ENCODE measurements at regions not wholly inside any gene's neighbourhood (a gene's known extent, or its start where the extent isn't known, plus 50 kb on each side); places are given as distances from the start of the nearest gene placed in this dataset.
"Not testable (repeated sequence)": the region's sequence is repeated elsewhere in the genome, so short reads cannot be mapped to it uniquely, and the experiment has no call there.

- no peak for DNase-seq
- no peaks in the 10 kb centered on the region for H3K27me3 Mint-ChIP-seq
- no peaks in the 10 kb centered on the region for H3K36me3 Mint-ChIP-seq
- no peak overlapping the region for H3K4me3 Mint-ChIP-seq
- no peaks in the 10 kb centered on the region for H3K9me3 Mint-ChIP-seq
- no peaks in the 10 kb centered on the region for H3K4me1 Mint-ChIP-seq
- no peak overlapping the region for H3K27ac Mint-ChIP-seq
These were observed 743.1 kb upstream of the ARRDC3 start for GRCh38 chr5:92126182-92126581.

- Mint-ChIP-seq H3K27ac (no peak overlapping the region), H3K27me3 (no peaks in the 10 kb centered on the region), H3K4me1 (no peaks in the 10 kb centered on the region), H3K9me3 (no peaks in the 10 kb centered on the region), H3K36me3 (no peaks in the 10 kb centered on the region), H3K4me3 (no peak overlapping the region)
- DNase-seq = no peak
These were observed 736.0 kb upstream of the ARRDC3 start for GRCh38 chr5:92119110-92119509.

GRCh38 chr5:92106808-92107207, 723.7 kb upstream of the ARRDC3 start:
- Mint-ChIP-seq H3K4me3 (no peak overlapping the region), H3K27me3 (no peaks in the 10 kb centered on the region), H3K36me3 (no peaks in the 10 kb centered on the region), H3K9me3 (no peaks in the 10 kb centered on the region), H3K27ac (no peak overlapping the region), H3K4me1 (no peaks in the 10 kb centered on the region)
- DNase-seq = no peak

GRCh38 chr5:92104126-92104525, 721.0 kb upstream of the ARRDC3 start:
- Mint-ChIP-seq H3K4me3 (no peak overlapping the region), H3K4me1 (no peaks in the 10 kb centered on the region), H3K27me3 (no peaks in the 10 kb centered on the region), H3K36me3 (no peaks in the 10 kb centered on the region), H3K27ac (no peak overlapping the region), H3K9me3 (no peaks in the 10 kb centered on the region)
- DNase-seq = no peak

GRCh38 chr5:92102313-92102712, 719.2 kb upstream of the ARRDC3 start:
- Mint-ChIP-seq H3K9me3 (no peaks in the 10 kb centered on the region), H3K4me1 (no peaks in the 10 kb centered on the region), H3K27ac (no peak overlapping the region), H3K36me3 (no peaks in the 10 kb centered on the region), H3K27me3 (no peaks in the 10 kb centered on the region), H3K4me3 (no peak overlapping the region)
- no peak for DNase-seq

GRCh38 chr5:92092239-92092638, 709.1 kb upstream of the ARRDC3 start:
- no peak for DNase-seq
- Mint-ChIP-seq H3K27me3 (no peaks in the 10 kb centered on the region), H3K27ac (no peak overlapping the region), H3K4me1 (no peaks in the 10 kb centered on the region), H3K36me3 (no peaks in the 10 kb centered on the region), H3K9me3 (no peaks in the 10 kb centered on the region), H3K4me3 (no peak overlapping the region)

GRCh38 chr5:92086059-92086811, 703.1 kb upstream of the ARRDC3 start:
- Mint-ChIP-seq H3K36me3 (no peaks in the 10 kb centered on the region), H3K27ac (no peak overlapping the region), H3K4me3 (no peak overlapping the region), H3K27me3 (no peaks in the 10 kb centered on the region), H3K4me1 (no peaks in the 10 kb centered on the region), H3K9me3 (no peaks in the 10 kb centered on the region)
- DNase-seq = no peak

- H3K36me3 Mint-ChIP-seq = no peaks in the 10 kb centered on the region
- DNase-seq = no peak
- peaks cover 3% of the 10 kb centered on the region for H3K9me3 Mint-ChIP-seq
- no peak overlapping the region for H3K4me3 Mint-ChIP-seq
- no peak overlapping the region for H3K27ac Mint-ChIP-seq
- H3K27me3 Mint-ChIP-seq = no peaks in the 10 kb centered on the region
- no peaks in the 10 kb centered on the region for H3K4me1 Mint-ChIP-seq
These were observed 699.0 kb upstream of the ARRDC3 start for GRCh38 chr5:92081958-92082712.

- no peak for DNase-seq
- Mint-ChIP-seq H3K27me3 (no peaks in the 10 kb centered on the region), H3K4me3 (no peak overlapping the region), H3K9me3 (peaks cover 2% of the 10 kb centered on the region), H3K4me1 (no peaks in the 10 kb centered on the region), H3K27ac (no peak overlapping the region), H3K36me3 (no peaks in the 10 kb centered on the region)
These were observed 687.7 kb upstream of the ARRDC3 start for GRCh38 chr5:92070786-92071185.

- Mint-ChIP-seq H3K27me3 (no peaks in the 10 kb centered on the region), H3K27ac (no peak overlapping the region), H3K4me1 (no peaks in the 10 kb centered on the region), H3K4me3 (no peak overlapping the region), H3K36me3 (no peaks in the 10 kb centered on the region), H3K9me3 (peaks cover 3% of the 10 kb centered on the region)
- no peak for DNase-seq
These were observed 681.9 kb upstream of the ARRDC3 start for GRCh38 chr5:92064993-92065392.

GRCh38 chr5:92051741-92052140, 668.6 kb upstream of the ARRDC3 start:
- Mint-ChIP-seq H3K36me3 (no peaks in the 10 kb centered on the region), H3K4me3 (no peak overlapping the region), H3K9me3 (peaks cover 5% of the 10 kb centered on the region), H3K4me1 (no peaks in the 10 kb centered on the region), H3K27ac (no peak overlapping the region), H3K27me3 (no peaks in the 10 kb centered on the region)
- no peak for DNase-seq

GRCh38 chr5:92050970-92051369, 667.9 kb upstream of the ARRDC3 start:
- Mint-ChIP-seq H3K4me3 (no peak overlapping the region), H3K4me1 (no peaks in the 10 kb centered on the region)

GRCh38 chr5:92041911-92042660, 659.0 kb upstream of the ARRDC3 start:
- H3K36me3 Mint-ChIP-seq = no peaks in the 10 kb centered on the region
- H3K27ac Mint-ChIP-seq = no peak overlapping the region
- H3K4me1 Mint-ChIP-seq = no peaks in the 10 kb centered on the region
- no peaks in the 10 kb centered on the region for H3K9me3 Mint-ChIP-seq
- no peaks in the 10 kb centered on the region for H3K27me3 Mint-ChIP-seq
- no peak for DNase-seq
- H3K4me3 Mint-ChIP-seq = no peak overlapping the region

More at GRCh38 chr5:92050970-92051369, 667.9 kb upstream of the ARRDC3 start:
- H3K27me3 Mint-ChIP-seq = no peaks in the 10 kb centered on the region
- H3K9me3 Mint-ChIP-seq = peaks cover 3% of the 10 kb centered on the region
- no peak overlapping the region for H3K27ac Mint-ChIP-seq
- no peaks in the 10 kb centered on the region for H3K36me3 Mint-ChIP-seq
- DNase-seq = no peak

GRCh38 chr5:92041206-92041605, 658.1 kb upstream of the ARRDC3 start:
- no peaks in the 10 kb centered on the region for H3K9me3 Mint-ChIP-seq
- no peak for DNase-seq
- no peak overlapping the region for H3K4me3 Mint-ChIP-seq
- no peaks in the 10 kb centered on the region for H3K27me3 Mint-ChIP-seq
- no peaks in the 10 kb centered on the region for H3K4me1 Mint-ChIP-seq
- H3K36me3 Mint-ChIP-seq = no peaks in the 10 kb centered on the region
- no peak overlapping the region for H3K27ac Mint-ChIP-seq

GRCh38 chr5:92029792-92030191, 646.7 kb upstream of the ARRDC3 start:
- H3K36me3 Mint-ChIP-seq, DNase-seq, H3K27ac Mint-ChIP-seq, H3K4me3 Mint-ChIP-seq, H3K9me3 Mint-ChIP-seq, H3K27me3 Mint-ChIP-seq, H3K4me1 Mint-ChIP-seq: not testable (repeated sequence)

Data from activated naive CD8-positive, alpha-beta T cell treated with anti-CD3 and anti-CD28 coated beads for 36 hours (primary cell).